GM12878 (cell line): ENCODE measurements at regions not wholly inside any gene's neighbourhood (a gene's known extent, or its start where the extent isn't known, plus 50 kb on each side); places are given as distances from the start of the nearest gene placed in this dataset.

Source experiments
- CTCF ChIP-seq, 3 experiments: IDR thresholded peaks in 2 of 3; conservative IDR thresholded peaks in 1 of 3; 2 replicates each; pipeline ENCODE4 v1.5.1; 2011; ENCODE audit warnings: low read depth in 3 of 3, low read length in 3 of 3, mild to moderate bottlenecking in 3 of 3, control low read depth in 2 of 3, moderate library complexity in 2 of 3, inconsistent platforms in 1 of 3, mixed read lengths in 1 of 3; ENCODE audit not compliant: control insufficient read depth in 2 of 3, insufficient read depth in 1 of 3; ENCODE audit errors: extremely low read depth in 1 of 3
- GABPA ChIP-seq: IDR thresholded peaks from 2 replicates; pipeline ENCODE4 v1.6.1; 2014; ENCODE audit warnings: antibody characterized with exemption, low read depth, mild to moderate bottlenecking, inconsistent platforms

- no peak for TF ChIP-seq CTCF (IDR thresholded peaks at IDR 0.05 in 2 of 3, conservative IDR thresholded peaks at IDR 0.05 in 1 of 3; ENCODE audit: control insufficient read depth in 2 of 3, extremely low read depth in 1 of 3, insufficient read depth in 1 of 3, low read depth in 3 of 3, low read length in 3 of 3)
- no peak for TF ChIP-seq GABPA
These were observed 102.8 kb upstream of the CDK13 start for GRCh38 chr7:39847227-39847626.
